ENCODE measurements at regions not wholly inside any gene's neighbourhood (a gene's known extent, or its start where the extent isn't known, plus 50 kb on each side); places are given as distances from the start of the nearest gene placed in this dataset.

DNA sequence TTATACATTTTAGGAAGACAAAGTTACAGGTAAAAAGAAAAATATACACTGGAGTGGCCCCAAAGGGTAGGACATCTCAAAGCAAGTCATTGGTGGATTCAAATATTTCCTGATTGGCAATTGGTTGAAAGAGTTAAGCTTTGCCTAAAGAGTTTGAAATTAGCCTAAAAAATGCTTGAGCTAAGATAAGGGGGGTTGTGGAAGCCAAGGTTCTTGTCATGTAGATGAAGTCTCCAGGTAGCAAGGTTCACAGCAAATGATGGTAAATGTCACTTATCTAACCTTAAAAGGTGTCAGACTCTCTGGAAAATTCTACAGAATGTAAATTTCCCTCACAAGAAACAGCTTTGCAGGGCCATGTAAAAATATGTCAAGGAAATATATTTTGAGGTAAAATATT is 596.7 kb downstream of the FAT4 start:
- no peak for TF ChIP-seq POLR2AphosphoS5 (IDR thresholded peaks at IDR 0.05; ENCODE audit: low read depth, low read length)
- no peak for TF ChIP-seq TAF1 (IDR thresholded peaks at IDR 0.05; ENCODE audit: low read depth, low read length)
- no peak for TF ChIP-seq PAX5 (IDR thresholded peaks at IDR 0.05; ENCODE audit: insufficient read depth, low read length, severe bottlenecking)
- TF ChIP-seq POU2F2 (IDR thresholded peaks at IDR 0.05; ENCODE audit: low read depth, low read length), result no peak
- no peak for TF ChIP-seq POLR2A (IDR thresholded peaks at IDR 0.05; ENCODE audit: low read depth, low read length)
- no peak for TF ChIP-seq SPI1 (IDR thresholded peaks at IDR 0.05; ENCODE audit: low read depth, low read length)
